ENCODE measurements at regions not wholly inside any gene's neighbourhood (a gene's known extent, or its start where the extent isn't known, plus 50 kb on each side); places are given as distances from the start of the nearest gene placed in this dataset.

DNA sequence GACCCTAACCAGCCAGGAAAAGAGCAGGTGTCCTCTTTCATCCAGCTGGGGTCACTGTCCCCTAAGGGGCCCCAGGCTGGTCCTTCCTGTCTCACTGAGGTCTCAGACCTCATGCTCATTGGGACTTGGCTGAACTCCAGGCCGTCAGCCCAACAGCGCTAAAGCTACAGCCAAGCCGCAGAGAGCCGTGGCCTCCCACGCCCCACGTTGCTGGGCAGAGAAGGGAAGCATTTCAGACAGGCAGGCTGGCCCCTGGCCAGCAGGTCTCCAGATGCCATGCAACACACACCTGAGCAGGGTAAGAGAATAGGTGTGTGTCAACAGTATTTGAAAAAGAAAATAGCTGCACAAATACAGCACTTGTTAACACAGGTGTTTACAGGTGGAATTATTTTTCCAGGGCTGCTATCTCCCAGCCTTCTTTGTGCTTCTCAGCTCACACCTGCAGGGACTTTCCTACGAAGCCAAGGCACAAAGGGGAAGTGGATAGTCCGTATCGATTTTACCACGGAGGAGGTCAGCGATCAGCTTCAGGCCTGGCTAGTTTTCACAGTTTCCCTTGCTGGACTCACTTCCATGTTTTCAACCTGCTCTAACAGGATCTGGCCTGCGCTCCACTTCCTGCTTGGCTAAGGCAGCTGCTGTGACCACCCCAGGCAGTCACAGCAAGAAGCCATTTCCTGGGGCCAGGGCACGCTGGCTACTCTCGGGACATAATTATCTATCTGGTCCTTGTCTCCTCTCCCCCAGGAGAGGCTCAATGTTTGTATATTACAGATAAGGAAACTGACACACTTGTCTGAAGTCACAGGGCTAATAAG is 156.1 kb upstream of the ID2 start:
- DNase-seq = no peak
- Mint-ChIP-seq H3K9me3 (ENCODE audit: unreplicated experiment) (peaks cover 4% of the 10 kb centered on the region), H3K36me3 (ENCODE audit: unreplicated experiment) (no peaks in the 10 kb centered on the region), H3K4me1 (ENCODE audit: low read depth, unreplicated experiment) (peaks cover 4% of the 10 kb centered on the region), H3K27me3 (ENCODE audit: unreplicated experiment) (peaks cover 10% of the 10 kb centered on the region), H3K27ac (ENCODE audit: unreplicated experiment) (no peak overlapping the region), H3K4me3 (ENCODE audit: unreplicated experiment) (no peak overlapping the region)
- TF ChIP-seq, protein P1, sequence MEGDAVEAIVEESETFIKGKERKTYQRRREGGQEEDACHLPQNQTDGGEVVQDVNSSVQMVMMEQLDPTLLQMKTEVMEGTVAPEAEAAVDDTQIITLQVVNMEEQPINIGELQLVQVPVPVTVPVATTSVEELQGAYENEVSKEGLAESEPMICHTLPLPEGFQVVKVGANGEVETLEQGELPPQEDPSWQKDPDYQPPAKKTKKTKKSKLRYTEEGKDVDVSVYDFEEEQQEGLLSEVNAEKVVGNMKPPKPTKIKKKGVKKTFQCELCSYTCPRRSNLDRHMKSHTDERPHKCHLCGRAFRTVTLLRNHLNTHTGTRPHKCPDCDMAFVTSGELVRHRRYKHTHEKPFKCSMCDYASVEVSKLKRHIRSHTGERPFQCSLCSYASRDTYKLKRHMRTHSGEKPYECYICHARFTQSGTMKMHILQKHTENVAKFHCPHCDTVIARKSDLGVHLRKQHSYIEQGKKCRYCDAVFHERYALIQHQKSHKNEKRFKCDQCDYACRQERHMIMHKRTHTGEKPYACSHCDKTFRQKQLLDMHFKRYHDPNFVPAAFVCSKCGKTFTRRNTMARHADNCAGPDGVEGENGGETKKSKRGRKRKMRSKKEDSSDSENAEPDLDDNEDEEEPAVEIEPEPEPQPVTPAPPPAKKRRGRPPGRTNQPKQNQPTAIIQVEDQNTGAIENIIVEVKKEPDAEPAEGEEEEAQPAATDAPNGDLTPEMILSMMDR (IDR thresholded peaks at IDR 0.05; ENCODE audit: partially characterized antibody, unreplicated experiment) = no peak

DNA sequence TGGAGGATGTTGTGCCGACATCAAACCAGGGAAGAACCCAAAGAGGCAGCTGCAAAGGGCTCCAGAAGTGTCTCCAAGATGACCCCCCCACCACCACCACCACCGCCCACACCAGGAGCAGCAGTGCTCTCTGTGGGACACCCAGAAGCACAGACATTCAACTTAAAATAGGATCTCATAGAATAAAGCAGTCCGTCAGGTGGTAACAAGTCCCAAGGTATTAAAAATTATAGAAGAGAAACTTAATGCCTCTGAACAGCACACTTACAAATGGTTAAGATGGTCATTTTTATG is 155.5 kb upstream of the ID2 start:
- peaks cover 5% of the 10 kb centered on the region for H3K9me3 Mint-ChIP-seq (ENCODE audit: unreplicated experiment)
- TF ChIP-seq, protein P1 (IDR thresholded peaks at IDR 0.05; ENCODE audit: partially characterized antibody, unreplicated experiment) = no peak
- H3K36me3 Mint-ChIP-seq (ENCODE audit: unreplicated experiment) = no peaks in the 10 kb centered on the region

DNA sequence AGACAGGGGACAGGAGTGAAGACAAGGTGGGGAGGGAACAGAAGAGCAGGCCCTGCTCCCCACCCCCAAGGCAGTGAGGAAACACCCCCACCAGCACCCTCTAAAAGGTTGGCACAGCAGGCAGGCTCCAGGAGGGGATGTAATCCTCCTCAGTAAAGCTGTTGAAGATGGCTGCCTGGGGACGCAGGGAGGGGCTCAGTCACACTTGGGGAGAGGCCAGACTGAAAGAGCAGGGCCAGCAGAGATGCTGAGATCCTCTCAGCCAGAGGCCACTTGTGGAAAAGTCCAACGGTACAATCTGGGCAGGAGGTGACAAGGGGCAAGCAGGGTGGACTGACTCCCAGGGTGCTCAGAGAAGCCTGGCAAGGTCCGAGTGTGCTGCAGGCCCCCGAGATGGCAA is 154.8 kb upstream of the ID2 start:
- H3K36me3 Mint-ChIP-seq (ENCODE audit: unreplicated experiment) = peaks cover 4% of the 10 kb centered on the region
- TF ChIP-seq, protein P1 (IDR thresholded peaks at IDR 0.05; ENCODE audit: partially characterized antibody, unreplicated experiment) = no peak
- H3K9me3 Mint-ChIP-seq (ENCODE audit: unreplicated experiment) = peaks cover 5% of the 10 kb centered on the region
- no peak for DNase-seq
- H3K27me3 Mint-ChIP-seq (ENCODE audit: unreplicated experiment) = peaks cover 10% of the 10 kb centered on the region
- no peak overlapping the region for H3K4me3 Mint-ChIP-seq (ENCODE audit: unreplicated experiment)
- peaks cover 4% of the 10 kb centered on the region for H3K4me1 Mint-ChIP-seq (ENCODE audit: low read depth, unreplicated experiment)
- no peak overlapping the region for H3K27ac Mint-ChIP-seq (ENCODE audit: unreplicated experiment)

More for the DNA sequence above, 155.5 kb upstream of the ID2 start:
- peaks cover 4% of the 10 kb centered on the region for H3K4me1 Mint-ChIP-seq (ENCODE audit: low read depth, unreplicated experiment)
- no peak for DNase-seq
- H3K4me3 Mint-ChIP-seq (ENCODE audit: unreplicated experiment) = no peak overlapping the region
- H3K27me3 Mint-ChIP-seq (ENCODE audit: unreplicated experiment) = peaks cover 10% of the 10 kb centered on the region
- H3K27ac Mint-ChIP-seq (ENCODE audit: unreplicated experiment) = no peak overlapping the region

DNA sequence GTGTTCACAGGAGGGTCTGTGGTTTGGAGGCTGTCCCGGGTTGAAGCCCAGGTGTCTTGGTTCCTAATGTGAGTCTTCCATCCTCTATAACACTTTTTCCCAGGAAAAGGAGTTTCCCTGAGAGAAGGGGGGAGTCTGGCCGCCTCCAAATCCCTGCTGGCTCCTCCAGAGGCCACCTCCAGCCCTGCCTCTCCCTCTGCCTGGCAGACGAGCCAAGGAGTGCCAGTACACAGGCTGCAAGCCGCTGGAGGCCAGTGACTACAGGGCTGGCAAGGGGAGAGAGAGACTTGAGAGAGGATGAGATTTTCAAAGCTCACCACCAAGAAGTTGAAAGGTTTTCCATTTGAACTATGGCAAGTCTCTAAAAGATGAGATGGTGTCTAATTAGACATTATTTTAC is 154.2 kb upstream of the ID2 start:
- peaks cover 7% of the 10 kb centered on the region for H3K36me3 Mint-ChIP-seq (ENCODE audit: unreplicated experiment)

DNA sequence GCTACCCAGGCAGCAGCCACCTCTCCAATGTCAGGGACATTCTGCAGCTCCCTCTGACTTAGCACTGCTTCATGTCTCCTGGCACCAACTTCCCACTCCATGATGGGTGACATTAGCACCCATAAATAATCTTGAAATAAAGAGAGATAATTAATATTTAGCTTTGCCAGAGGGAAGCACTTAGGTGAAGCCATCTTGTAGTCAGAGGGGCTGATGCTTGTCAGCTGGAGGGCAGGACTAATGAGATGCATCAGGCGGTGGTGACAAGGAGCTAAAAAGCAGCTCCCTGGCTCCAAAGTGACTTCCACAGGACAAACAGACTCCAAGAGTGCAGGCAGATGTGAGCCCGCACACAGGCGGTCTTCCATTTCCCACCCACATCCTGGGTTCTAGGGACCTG is 153.0 kb upstream of the ID2 start:
- H3K9me3 Mint-ChIP-seq (ENCODE audit: unreplicated experiment) = peaks cover 5% of the 10 kb centered on the region
- peaks cover 15% of the 10 kb centered on the region for H3K27me3 Mint-ChIP-seq (ENCODE audit: unreplicated experiment)
- H3K36me3 Mint-ChIP-seq (ENCODE audit: unreplicated experiment) = peaks cover 7% of the 10 kb centered on the region
- TF ChIP-seq, protein P1 (IDR thresholded peaks at IDR 0.05; ENCODE audit: partially characterized antibody, unreplicated experiment) = no peak
- peaks cover 4% of the 10 kb centered on the region for H3K4me1 Mint-ChIP-seq (ENCODE audit: low read depth, unreplicated experiment)
- no peak overlapping the region for H3K4me3 Mint-ChIP-seq (ENCODE audit: unreplicated experiment)
- H3K27ac Mint-ChIP-seq (ENCODE audit: unreplicated experiment) = no peak overlapping the region
- DNase-seq = no peak

More for the DNA sequence above, 154.2 kb upstream of the ID2 start:
- H3K4me3 Mint-ChIP-seq (ENCODE audit: unreplicated experiment) = no peak overlapping the region
- H3K27me3 Mint-ChIP-seq (ENCODE audit: unreplicated experiment) = peaks cover 10% of the 10 kb centered on the region
- no peak for DNase-seq
- TF ChIP-seq, protein P1 (IDR thresholded peaks at IDR 0.05; ENCODE audit: partially characterized antibody, unreplicated experiment) = no peak
- no peak overlapping the region for H3K27ac Mint-ChIP-seq (ENCODE audit: unreplicated experiment)
- peaks cover 5% of the 10 kb centered on the region for H3K9me3 Mint-ChIP-seq (ENCODE audit: unreplicated experiment)
- peaks cover 4% of the 10 kb centered on the region for H3K4me1 Mint-ChIP-seq (ENCODE audit: low read depth, unreplicated experiment)
